Gastrocnemius medialis (tissue), 4 donors: ENCODE measurements at regions not wholly inside any gene's neighbourhood (a gene's known extent, or its start where the extent isn't known, plus 50 kb on each side); places are given as distances from the start of the nearest gene placed in this dataset.

Source experiments
- CTCF ChIP-seq, 5 experiments: fragments of 450-650 bp in 3 of 5; fragments of 200-600 bp in 2 of 5; sonication (generic) in 2 of 5; IDR thresholded peaks in 4 of 5; conservative IDR thresholded peaks in 1 of 5; 1 replicate in 4 of 5; 2 replicates in 1 of 5; pipeline ENCODE4 v1.5.1; 2016 to 2019; ENCODE audit warnings: antibody characterized with exemption in 5 of 5, mild to moderate bottlenecking in 3 of 5, moderate library complexity in 3 of 5
- POLR2A ChIP-seq, 2 donors: fragments of 450-650 bp; IDR thresholded peaks; one replicate each; pipeline ENCODE4 v1.6.1; 2017; ENCODE audit warnings: antibody characterized with exemption in 2 of 2, mild to moderate bottlenecking in 2 of 2, moderate library complexity in 2 of 2

DNA sequence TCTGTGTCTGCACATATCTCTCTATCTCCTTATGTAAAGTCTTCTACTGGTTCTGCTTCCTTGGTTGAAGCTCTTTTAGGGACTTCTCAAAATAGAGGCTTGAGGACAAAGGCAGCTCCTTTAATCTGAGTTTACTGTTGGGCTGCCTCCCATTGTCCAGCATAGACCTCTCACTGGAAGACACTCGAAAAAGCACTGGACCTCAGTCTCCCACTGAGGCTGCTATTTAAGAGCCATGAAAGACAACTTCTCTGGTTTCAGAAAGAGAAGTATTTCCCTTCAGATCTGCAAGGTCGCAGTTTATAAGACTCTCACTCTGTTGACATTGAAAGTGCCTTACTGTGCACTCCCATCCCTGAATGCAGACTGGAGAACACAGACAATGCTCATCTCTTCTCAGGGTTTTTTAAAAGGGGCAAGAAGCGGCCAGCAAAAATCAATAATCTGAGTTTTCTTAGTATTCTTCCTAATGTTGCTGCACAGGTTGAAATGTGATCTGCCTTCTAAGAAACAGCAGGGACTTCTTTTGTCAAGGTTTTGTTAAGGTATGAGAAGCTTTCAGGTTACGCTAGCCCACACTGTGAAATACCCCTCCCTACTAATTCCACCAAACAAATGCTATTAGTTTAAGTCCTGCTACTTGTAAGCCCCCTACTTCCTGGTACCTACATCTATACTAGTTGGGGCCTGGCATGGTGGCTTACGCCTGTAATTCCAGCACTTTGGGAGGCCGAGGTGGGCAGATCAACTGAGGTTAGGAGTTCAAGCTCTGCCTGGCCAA lies 450.0 kb upstream of the SLC10A2 start:
- no peak for TF ChIP-seq CTCF (IDR thresholded peaks at IDR 0.05 in 4 of 5, conservative IDR thresholded peaks at IDR 0.05 in 1 of 5)
- TF ChIP-seq POLR2A (IDR thresholded peaks at IDR 0.05): no peak
